ENCODE measurements at regions not wholly inside any gene's neighbourhood (a gene's known extent, or its start where the extent isn't known, plus 50 kb on each side); places are given as distances from the start of the nearest gene placed in this dataset.

GRCh38 chr13:99868767-99869166 is 102.8 kb downstream of the ZIC5 start:
- Histone ChIP-seq H3K9ac (ENCODE audit: control insufficient read depth, extremely low read depth, insufficient read depth, low read length) (no peak overlapping the region), H3K36me3 (ENCODE audit: control insufficient read depth in 2 of 2, extremely low read depth in 1 of 2, insufficient read depth in 2 of 2, low read length in 2 of 2) (no peaks in the 10 kb centered on the region), H3K4me1 (ENCODE audit: control insufficient read depth, extremely low read depth, insufficient read depth, low read length) (no peaks in the 10 kb centered on the region), H3K27ac (ENCODE audit: control insufficient read depth, insufficient read depth, low read length) (no peak overlapping the region), H3K4me2 (ENCODE audit: control insufficient read depth, extremely low read depth, insufficient read depth, low read depth, low read length) (no peak overlapping the region), H3K4me3 (ENCODE audit: control insufficient read depth in 2 of 3, extremely low read depth in 1 of 3, insufficient read depth in 2 of 3, low read depth in 1 of 3, low read length in 3 of 3) (no peak overlapping the region), H3K27me3 (ENCODE audit: control insufficient read depth, extremely low read depth, insufficient read depth, low read length) (no peaks in the 10 kb centered on the region), H3K79me2 (ENCODE audit: control insufficient read depth, insufficient read depth, low read length) (no peaks in the 10 kb centered on the region), H3K9me1 (ENCODE audit: control insufficient read depth, extremely low read depth, insufficient read depth, low read length) (no peaks in the 10 kb centered on the region), H2AFZ (ENCODE audit: control insufficient read depth, low read length) (no peak overlapping the region), H3K9me3 (ENCODE audit: control insufficient read depth, low read depth, low read length) (no peaks in the 10 kb centered on the region), H4K20me1 (ENCODE audit: control insufficient read depth, extremely low read depth, insufficient read depth, low read length) (no peaks in the 10 kb centered on the region)
- dilution Hi-C loops (cut with MboI; ENCODE audit: extremely low pct_ligation_motif_present, low sequenced_read_pairs) = no loop called here
- TF ChIP-seq CTCF (optimal IDR thresholded peaks at IDR 0.05 in 1 of 3, IDR thresholded peaks at IDR 0.05 in 1 of 3, conservative IDR thresholded peaks at IDR 0.05 in 1 of 3; ENCODE audit: extremely low read depth in 1 of 3, insufficient read depth in 2 of 3, low read length in 3 of 3) (no peak), EZH2 (IDR thresholded peaks at IDR 0.05; ENCODE audit: low read length) (no peak)
- FAIRE-seq = no peak
- no peak for DNase-seq (ENCODE audit: low read depth, low spot score)

GRCh38 chr13:99867535-99868257 is 103.9 kb downstream of the ZIC5 start:
- H3K4me2 ChIP-seq (ENCODE audit: control insufficient read depth, extremely low read depth, insufficient read depth, low read depth, low read length) = no peak overlapping the region
- dilution Hi-C loops (cut with MboI; ENCODE audit: extremely low pct_ligation_motif_present, low sequenced_read_pairs) = no loop called here
- H3K36me3 ChIP-seq (ENCODE audit: control insufficient read depth in 2 of 2, extremely low read depth in 1 of 2, insufficient read depth in 2 of 2, low read length in 2 of 2) = no peaks in the 10 kb centered on the region
- no peaks in the 10 kb centered on the region for H3K9me3 ChIP-seq (ENCODE audit: control insufficient read depth, low read depth, low read length)
- H3K79me2 ChIP-seq (ENCODE audit: control insufficient read depth, insufficient read depth, low read length) = no peaks in the 10 kb centered on the region
- H4K20me1 ChIP-seq (ENCODE audit: control insufficient read depth, extremely low read depth, insufficient read depth, low read length) = no peaks in the 10 kb centered on the region
- no peak overlapping the region for H3K27ac ChIP-seq (ENCODE audit: control insufficient read depth, insufficient read depth, low read length)
- H3K27me3 ChIP-seq (ENCODE audit: control insufficient read depth, extremely low read depth, insufficient read depth, low read length) = no peaks in the 10 kb centered on the region
- no peak for DNase-seq (ENCODE audit: low read depth, low spot score)
- H3K4me1 ChIP-seq (ENCODE audit: control insufficient read depth, extremely low read depth, insufficient read depth, low read length) = no peaks in the 10 kb centered on the region
- H3K9ac ChIP-seq (ENCODE audit: control insufficient read depth, extremely low read depth, insufficient read depth, low read length) = no peak overlapping the region
- TF ChIP-seq CTCF (optimal IDR thresholded peaks at IDR 0.05 in 1 of 3, IDR thresholded peaks at IDR 0.05 in 1 of 3, conservative IDR thresholded peaks at IDR 0.05 in 1 of 3; ENCODE audit: extremely low read depth in 1 of 3, insufficient read depth in 2 of 3, low read length in 3 of 3) (no peak), EZH2 (IDR thresholded peaks at IDR 0.05; ENCODE audit: low read length) (no peak)
- no peaks in the 10 kb centered on the region for H3K9me1 ChIP-seq (ENCODE audit: control insufficient read depth, extremely low read depth, insufficient read depth, low read length)
- no peak overlapping the region for H3K4me3 ChIP-seq (ENCODE audit: control insufficient read depth in 2 of 3, extremely low read depth in 1 of 3, insufficient read depth in 2 of 3, low read depth in 1 of 3, low read length in 3 of 3)
- H2AFZ ChIP-seq (ENCODE audit: control insufficient read depth, low read length) = no peak overlapping the region
- no peak for FAIRE-seq
